ENCODE measurements at regions not wholly inside any gene's neighbourhood (a gene's known extent, or its start where the extent isn't known, plus 50 kb on each side); places are given as distances from the start of the nearest gene placed in this dataset.
A peak's percentile ranks its signal among the peaks of the same experiment; 100 is the strongest.

DNA sequence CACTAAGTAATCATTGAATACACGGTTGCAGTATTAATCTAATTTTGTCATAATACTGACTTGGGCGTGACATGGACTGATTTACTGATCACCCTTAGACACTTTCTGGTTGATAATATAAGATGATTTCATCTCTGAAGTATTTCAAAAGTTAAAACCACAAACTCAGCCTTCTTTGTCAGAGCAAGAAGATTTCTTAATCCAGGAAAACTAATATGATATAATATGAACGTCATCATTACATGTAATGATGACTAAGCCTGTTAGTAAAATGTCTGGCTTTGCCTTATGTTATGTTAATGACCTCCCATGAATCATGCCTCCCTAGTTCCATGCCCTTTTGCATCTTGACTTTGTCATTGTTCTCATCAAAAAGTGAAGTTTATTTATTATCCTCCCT, 1325.0 kb upstream of the CDH2 start:
- no peak overlapping the region for H3K4me3 ChIP-seq (ENCODE audit: low read length)
- DNase-seq (ENCODE audit: low read depth) = peak; percentile 89
- TF ChIP-seq, protein P1, sequence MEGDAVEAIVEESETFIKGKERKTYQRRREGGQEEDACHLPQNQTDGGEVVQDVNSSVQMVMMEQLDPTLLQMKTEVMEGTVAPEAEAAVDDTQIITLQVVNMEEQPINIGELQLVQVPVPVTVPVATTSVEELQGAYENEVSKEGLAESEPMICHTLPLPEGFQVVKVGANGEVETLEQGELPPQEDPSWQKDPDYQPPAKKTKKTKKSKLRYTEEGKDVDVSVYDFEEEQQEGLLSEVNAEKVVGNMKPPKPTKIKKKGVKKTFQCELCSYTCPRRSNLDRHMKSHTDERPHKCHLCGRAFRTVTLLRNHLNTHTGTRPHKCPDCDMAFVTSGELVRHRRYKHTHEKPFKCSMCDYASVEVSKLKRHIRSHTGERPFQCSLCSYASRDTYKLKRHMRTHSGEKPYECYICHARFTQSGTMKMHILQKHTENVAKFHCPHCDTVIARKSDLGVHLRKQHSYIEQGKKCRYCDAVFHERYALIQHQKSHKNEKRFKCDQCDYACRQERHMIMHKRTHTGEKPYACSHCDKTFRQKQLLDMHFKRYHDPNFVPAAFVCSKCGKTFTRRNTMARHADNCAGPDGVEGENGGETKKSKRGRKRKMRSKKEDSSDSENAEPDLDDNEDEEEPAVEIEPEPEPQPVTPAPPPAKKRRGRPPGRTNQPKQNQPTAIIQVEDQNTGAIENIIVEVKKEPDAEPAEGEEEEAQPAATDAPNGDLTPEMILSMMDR (IDR thresholded peaks at IDR 0.05; ENCODE audit: insufficient read depth, low read depth, low read length, missing control alignments) = no peak

DNA sequence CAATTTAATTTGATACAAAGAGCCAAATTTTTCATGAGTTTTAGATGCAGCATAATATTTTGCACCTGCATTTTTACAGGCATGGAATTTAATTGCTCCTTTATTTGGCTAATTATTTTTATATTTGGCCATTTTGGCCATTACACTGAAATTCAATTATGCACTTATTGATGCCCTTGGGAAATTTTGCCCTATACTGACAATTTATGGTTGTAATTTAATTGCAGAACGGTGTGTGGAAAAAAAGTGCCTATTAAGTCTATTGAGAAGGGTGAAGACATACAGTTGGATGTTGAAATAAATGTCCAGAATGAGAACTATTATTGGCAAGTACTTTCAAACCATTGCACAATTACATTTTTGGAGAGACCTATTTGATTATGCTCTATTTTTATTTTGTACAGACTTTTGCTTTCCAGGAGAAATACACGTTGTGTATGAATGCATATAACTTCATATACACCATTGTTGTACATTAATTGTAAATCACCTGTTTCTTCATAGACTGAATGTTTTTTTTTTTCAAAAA, 1319.3 kb upstream of the CDH2 start:
- H3K4me3 ChIP-seq (ENCODE audit: low read length) = no peak overlapping the region
- no peak for DNase-seq (ENCODE audit: low read depth)
- TF ChIP-seq, protein P1 (IDR thresholded peaks at IDR 0.05; ENCODE audit: insufficient read depth, low read depth, low read length, missing control alignments) = no peak

DNA sequence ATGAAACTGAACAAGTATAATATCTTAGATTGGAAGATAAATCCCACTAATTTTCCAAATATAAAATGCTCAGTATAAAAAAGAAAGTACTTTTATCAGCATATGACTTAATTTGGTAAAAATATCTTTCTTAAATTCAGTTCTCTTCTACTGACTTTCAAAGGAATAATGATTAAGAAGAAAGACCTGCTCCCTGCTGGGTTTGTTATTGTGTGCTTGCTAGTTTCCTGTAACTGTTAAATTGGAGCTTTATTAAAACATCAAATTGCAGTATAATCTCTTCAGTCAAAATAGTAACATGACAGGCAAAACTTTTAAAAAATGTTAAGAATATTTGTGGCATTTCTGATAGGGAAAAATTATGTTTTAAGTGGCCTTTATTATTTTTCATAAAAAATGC, 1317.4 kb upstream of the CDH2 start:
- DNase-seq (ENCODE audit: low read depth) = no peak
- H3K4me3 ChIP-seq (ENCODE audit: low read length) = no peak overlapping the region
- TF ChIP-seq, protein P1 (IDR thresholded peaks at IDR 0.05; ENCODE audit: insufficient read depth, low read depth, low read length, missing control alignments) = no peak

DNA sequence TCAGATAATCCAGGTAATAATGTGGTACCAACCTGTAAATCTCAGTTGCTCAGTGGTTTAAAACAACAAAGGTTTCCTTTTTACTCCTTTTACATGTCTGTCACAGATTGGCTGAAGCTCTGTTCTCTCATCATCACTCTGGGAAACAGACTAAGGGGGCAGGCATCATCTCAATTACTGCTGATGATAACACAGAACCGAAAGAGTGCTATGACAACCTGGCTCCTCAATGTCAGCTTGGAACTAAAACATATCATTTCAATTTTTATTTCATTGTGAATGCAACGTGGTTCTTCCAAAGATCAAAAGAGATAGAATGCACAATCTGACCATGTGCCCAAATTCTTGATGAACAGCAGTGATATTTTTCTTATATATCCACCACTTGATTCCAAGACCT, 1315.0 kb upstream of the CDH2 start:
- TF ChIP-seq, protein P1 (IDR thresholded peaks at IDR 0.05; ENCODE audit: insufficient read depth, low read depth, low read length, missing control alignments) = no peak
- no peak overlapping the region for H3K4me3 ChIP-seq (ENCODE audit: low read length)
- no peak for DNase-seq (ENCODE audit: low read depth)

DNA sequence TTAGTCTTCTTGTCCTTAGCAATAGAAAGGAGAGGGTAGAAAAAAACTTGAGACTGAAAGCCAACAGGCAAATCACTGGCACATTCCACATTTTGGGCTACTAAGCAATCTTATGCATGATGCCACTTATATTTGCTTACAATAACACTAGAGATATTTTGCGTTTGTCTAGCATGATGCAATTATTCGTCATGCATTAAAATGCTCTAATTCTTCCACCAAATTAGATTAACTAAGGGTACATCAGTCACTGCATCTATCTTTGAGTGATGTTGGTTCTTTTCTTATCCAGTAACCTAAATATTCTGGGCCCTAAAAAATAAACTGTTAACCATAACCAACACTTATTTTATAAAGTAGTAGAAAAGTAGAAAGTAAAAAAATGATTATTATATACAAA, 1311.7 kb upstream of the CDH2 start:
- H3K4me3 ChIP-seq (ENCODE audit: low read length) = no peak overlapping the region
- TF ChIP-seq, protein P1 (IDR thresholded peaks at IDR 0.05; ENCODE audit: insufficient read depth, low read depth, low read length, missing control alignments) = no peak
- peak; percentile 4 for DNase-seq (ENCODE audit: low read depth)

DNA sequence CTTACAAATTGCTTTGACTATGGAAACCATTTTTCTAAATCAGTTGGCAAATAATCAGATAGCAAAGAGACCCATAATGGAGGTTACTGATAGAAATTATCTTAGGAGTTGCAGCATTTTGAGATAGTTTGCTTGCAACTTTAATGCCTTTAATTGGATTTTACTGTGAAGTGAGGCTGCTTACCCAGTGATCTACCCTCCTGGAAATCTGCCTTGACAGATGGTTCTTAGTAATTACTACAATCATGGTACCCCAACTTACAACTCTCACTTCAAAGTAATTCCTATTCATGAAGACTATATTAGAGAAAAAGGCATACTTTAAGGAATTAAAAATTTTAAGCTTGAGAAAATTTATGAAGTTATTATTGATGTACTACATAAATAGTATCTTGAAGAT, 1288.6 kb upstream of the CDH2 start:
- H3K4me3 ChIP-seq (ENCODE audit: low read length) = no peak overlapping the region
- no peak for DNase-seq (ENCODE audit: low read depth)
- TF ChIP-seq, protein P1 (IDR thresholded peaks at IDR 0.05; ENCODE audit: insufficient read depth, low read depth, low read length, missing control alignments) = no peak

DNA sequence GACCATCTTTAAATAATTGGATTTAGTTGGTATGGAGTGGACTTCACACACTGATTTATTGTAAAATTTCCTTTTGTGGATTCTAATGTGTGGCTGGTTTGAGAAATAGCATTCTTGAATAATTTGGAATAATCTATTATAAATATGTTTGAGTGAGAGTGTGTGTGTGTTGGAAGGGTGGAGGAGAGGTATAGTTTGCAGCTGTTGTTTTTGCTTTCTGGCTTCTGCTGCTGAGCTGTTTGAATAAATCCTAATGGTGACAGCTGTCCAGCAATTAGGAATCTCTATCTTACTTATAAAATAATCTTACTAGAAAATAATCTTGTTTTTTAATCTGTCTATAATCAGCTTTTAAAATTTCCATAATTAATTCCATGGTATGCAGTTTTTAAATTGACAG, 1283.0 kb upstream of the CDH2 start:
- H3K4me3 ChIP-seq (ENCODE audit: low read length) = no peak overlapping the region
- TF ChIP-seq, protein P1 (IDR thresholded peaks at IDR 0.05; ENCODE audit: insufficient read depth, low read depth, low read length, missing control alignments) = no peak
- no peak for DNase-seq (ENCODE audit: low read depth)
